GM13976 (cell line): ENCODE measurements at regions not wholly inside any gene's neighbourhood (a gene's known extent, or its start where the extent isn't known, plus 50 kb on each side); places are given as distances from the start of the nearest gene placed in this dataset.
A peak's percentile ranks its signal among the peaks of the same experiment; 100 is the strongest.
"Not testable (repeated sequence)": the region's sequence is repeated elsewhere in the genome, so short reads cannot be mapped to it uniquely, and the experiment has no call there.

ENCODE experiments used
- DNase-seq: peaks from one replicate; pipeline ENCODE4 v3.0.0; 2012; ENCODE audit warnings: low spot score
- in situ Hi-C: fragments of 300-500 bp; cut with MboI; formaldehyde crosslinking; loops from one replicate; pipeline ENCODE4 v1.12.0; 2022; ENCODE audit warnings: low sequenced_read_pairs, mixed read lengths, inconsistent platforms; ENCODE audit not compliant: unreplicated experiment
- TF ChIP-seq, protein P1 (sequence below): IDR thresholded peaks from 2 replicates; pipeline ENCODE4 v1.5.1; 2012; ENCODE audit warnings: borderline replicate concordance, mild to moderate bottlenecking; ENCODE audit not compliant: insufficient read depth; ENCODE audit errors: extremely low read depth, missing control alignments, control extremely low read depth

DNA sequence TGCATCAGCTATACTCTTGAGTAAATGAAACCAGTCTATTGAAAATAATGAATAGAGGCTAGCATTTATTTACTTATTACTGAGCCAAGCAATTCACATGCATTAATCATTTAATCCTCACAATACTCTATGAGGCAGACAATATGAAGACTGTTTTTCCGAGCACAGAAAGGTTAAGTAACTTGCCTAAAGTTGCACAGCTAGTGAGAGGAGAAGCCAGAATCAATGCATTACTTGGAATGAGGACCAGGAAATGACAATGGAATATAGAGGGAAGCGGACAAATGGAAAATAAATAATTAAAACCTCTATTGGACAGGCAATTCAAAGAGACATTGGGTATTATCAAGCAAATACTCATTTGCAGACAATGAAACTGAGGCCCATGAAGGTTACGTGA lies 207.6 kb upstream of the PRKCQ start:
- DNase-seq = no peak
- in situ Hi-C loops = no loop called here
- TF ChIP-seq, protein P1, sequence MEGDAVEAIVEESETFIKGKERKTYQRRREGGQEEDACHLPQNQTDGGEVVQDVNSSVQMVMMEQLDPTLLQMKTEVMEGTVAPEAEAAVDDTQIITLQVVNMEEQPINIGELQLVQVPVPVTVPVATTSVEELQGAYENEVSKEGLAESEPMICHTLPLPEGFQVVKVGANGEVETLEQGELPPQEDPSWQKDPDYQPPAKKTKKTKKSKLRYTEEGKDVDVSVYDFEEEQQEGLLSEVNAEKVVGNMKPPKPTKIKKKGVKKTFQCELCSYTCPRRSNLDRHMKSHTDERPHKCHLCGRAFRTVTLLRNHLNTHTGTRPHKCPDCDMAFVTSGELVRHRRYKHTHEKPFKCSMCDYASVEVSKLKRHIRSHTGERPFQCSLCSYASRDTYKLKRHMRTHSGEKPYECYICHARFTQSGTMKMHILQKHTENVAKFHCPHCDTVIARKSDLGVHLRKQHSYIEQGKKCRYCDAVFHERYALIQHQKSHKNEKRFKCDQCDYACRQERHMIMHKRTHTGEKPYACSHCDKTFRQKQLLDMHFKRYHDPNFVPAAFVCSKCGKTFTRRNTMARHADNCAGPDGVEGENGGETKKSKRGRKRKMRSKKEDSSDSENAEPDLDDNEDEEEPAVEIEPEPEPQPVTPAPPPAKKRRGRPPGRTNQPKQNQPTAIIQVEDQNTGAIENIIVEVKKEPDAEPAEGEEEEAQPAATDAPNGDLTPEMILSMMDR = no peak

- no peak for DNase-seq
- in situ Hi-C loops = no loop called here
- TF ChIP-seq, protein P1 = no peak
These were observed 207.0 kb upstream of the PRKCQ start for GRCh38 chr10:6787091-6787490.

- no peak for DNase-seq
- in situ Hi-C loops = no loop called here
- TF ChIP-seq, protein P1 = no peak
These were observed 206.5 kb upstream of the PRKCQ start for GRCh38 chr10:6786579-6787031.

GRCh38 chr10:6784429-6784828 lies 204.4 kb upstream of the PRKCQ start:
- DNase-seq, in situ Hi-C loops: not testable (repeated sequence)

GRCh38 chr10:6783471-6783870 lies 203.4 kb upstream of the PRKCQ start:
- TF ChIP-seq, protein P1 = no peak
- in situ Hi-C loops = no loop called here
- no peak for DNase-seq

GRCh38 chr10:6782378-6782777 lies 202.3 kb upstream of the PRKCQ start:
- in situ Hi-C loops = no loop called here
- no peak for DNase-seq
- TF ChIP-seq, protein P1 = no peak

DNA sequence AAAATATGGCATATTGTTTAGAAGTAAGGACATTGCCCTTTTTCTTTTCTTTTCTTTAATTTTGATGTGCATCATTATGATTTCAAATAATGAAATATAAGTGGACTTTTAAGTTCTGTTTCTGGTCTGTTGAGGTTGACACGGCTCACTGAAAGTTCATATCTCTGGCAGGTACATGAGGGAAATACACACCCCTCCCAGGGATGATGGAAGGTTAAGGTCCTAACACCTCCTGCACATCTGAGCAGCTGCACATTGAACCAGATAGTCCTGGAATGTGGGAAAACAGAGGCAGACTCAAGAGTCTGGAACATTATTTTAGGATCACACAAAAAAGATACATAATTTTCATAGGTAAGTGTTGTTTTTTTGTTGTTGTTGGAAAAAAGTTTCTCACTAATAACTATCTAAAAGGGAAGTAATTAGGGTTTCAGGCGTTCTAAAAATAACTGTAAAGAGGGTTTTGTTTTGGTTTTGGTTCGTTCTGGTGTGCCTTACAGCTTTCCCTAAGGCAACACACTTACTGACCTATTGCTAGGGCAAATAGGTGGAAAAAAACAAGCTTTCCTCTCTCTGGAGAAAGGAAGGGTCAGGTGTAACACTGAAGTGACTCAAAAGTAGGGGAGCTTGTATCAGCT lies 201.2 kb upstream of the PRKCQ start:
- TF ChIP-seq, protein P1 = no peak
- DNase-seq = peak; percentile 18
- in situ Hi-C loops = no loop called here
